ENCODE measurements at regions not wholly inside any gene's neighbourhood (a gene's known extent, or its start where the extent isn't known, plus 50 kb on each side); places are given as distances from the start of the nearest gene placed in this dataset.

DNA sequence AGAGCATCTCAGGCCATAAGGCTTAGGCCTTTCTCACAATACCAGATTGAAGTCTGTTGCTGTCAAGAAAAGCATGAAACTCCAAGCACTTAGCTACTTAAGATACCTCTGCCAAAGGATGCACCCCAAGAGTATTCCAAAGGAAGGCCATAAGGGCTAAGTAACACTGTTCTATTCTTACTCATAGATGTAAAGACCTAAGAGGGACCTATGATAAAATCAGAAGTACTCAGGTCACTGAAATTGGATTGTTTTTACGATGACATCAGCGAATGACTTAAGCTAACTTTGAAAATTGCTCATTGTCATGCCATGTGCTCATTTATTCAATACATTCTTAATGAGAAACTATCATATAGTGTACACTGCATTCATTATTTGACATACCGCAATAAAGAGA lies 172.8 kb downstream of the KCNA4 start:
- TF ChIP-seq, protein P1, sequence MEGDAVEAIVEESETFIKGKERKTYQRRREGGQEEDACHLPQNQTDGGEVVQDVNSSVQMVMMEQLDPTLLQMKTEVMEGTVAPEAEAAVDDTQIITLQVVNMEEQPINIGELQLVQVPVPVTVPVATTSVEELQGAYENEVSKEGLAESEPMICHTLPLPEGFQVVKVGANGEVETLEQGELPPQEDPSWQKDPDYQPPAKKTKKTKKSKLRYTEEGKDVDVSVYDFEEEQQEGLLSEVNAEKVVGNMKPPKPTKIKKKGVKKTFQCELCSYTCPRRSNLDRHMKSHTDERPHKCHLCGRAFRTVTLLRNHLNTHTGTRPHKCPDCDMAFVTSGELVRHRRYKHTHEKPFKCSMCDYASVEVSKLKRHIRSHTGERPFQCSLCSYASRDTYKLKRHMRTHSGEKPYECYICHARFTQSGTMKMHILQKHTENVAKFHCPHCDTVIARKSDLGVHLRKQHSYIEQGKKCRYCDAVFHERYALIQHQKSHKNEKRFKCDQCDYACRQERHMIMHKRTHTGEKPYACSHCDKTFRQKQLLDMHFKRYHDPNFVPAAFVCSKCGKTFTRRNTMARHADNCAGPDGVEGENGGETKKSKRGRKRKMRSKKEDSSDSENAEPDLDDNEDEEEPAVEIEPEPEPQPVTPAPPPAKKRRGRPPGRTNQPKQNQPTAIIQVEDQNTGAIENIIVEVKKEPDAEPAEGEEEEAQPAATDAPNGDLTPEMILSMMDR (IDR thresholded peaks at IDR 0.05) = no peak
- ATAC-seq (ENCODE audit: low FRiP score) = no peak
- no peak for DNase-seq (ENCODE audit: low spot score)

GRCh38 chr11:29842061-29842460 lies 174.8 kb downstream of the KCNA4 start:
- TF ChIP-seq, protein P1 (IDR thresholded peaks at IDR 0.05) = no peak
- DNase-seq (ENCODE audit: low spot score) (no peak), ATAC-seq (ENCODE audit: low FRiP score) (no peak)

DNA sequence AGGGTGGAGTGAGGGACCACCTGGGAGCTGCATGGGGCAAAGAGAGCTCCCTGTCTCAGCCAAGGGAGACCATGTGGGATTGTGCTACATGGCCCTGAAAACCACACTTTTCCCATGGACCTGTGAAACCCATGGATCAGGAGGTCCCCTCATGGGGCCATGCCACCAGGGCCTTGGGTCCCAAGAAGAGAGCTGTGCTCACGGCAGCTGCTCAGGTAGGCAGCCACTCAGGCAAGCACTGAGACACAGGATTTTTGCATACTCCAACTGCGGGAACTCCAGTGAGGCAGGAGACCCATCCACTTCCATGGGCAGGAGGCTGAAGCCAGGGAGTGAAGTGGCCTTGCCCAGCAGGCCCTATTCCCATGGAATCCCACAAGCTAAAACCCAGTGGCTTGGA lies 190.0 kb downstream of the KCNA4 start:
- no peak for DNase-seq (ENCODE audit: low spot score)
- TF ChIP-seq, protein P1 (IDR thresholded peaks at IDR 0.05) = no peak
- no peak for ATAC-seq (ENCODE audit: low FRiP score)

GRCh38 chr11:29816359-29816758 lies 200.5 kb downstream of the KCNA4 start:
- DNase-seq (ENCODE audit: low spot score) (no peak), ATAC-seq (ENCODE audit: low FRiP score) (peak; percentile 37)
- TF ChIP-seq, protein P1 (IDR thresholded peaks at IDR 0.05) = no peak

DNA sequence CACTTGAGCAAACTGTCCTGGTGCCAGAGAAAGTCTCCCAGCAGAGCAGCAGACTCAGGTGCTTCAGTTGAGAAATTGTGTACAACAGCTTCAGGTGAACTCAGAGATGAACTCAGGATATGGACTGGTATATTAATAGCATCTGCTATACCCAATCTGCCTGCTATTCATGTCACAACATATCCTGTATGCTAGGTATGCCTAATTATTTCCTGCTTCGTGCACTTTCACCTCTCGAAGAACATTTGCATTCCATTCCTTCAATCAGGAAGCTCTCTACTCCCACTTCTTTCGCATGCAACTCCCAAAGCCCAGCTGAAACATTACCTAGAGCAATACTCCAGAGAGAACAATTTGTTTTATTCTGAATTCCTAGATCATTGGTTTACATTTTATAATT lies 207.7 kb downstream of the KCNA4 start:
- ATAC-seq (ENCODE audit: low FRiP score) (no peak), DNase-seq (ENCODE audit: low spot score) (no peak)
- TF ChIP-seq, protein P1 (IDR thresholded peaks at IDR 0.05) = no peak

GRCh38 chr11:29802522-29802921 lies 214.3 kb downstream of the KCNA4 start:
- TF ChIP-seq, protein P1 (IDR thresholded peaks at IDR 0.05) = no peak
- DNase-seq (ENCODE audit: low spot score) (no peak), ATAC-seq (ENCODE audit: low FRiP score) (no peak)

- DNase-seq (ENCODE audit: low spot score) = no peak
- ATAC-seq (ENCODE audit: low FRiP score) = no peak
- TF ChIP-seq, protein P1 (IDR thresholded peaks at IDR 0.05) = no peak
Observed at GRCh38 chr11:29801561-29801960, 215.3 kb downstream of the KCNA4 start.

All from omental fat pad (tissue), 3 donors.